SK-N-SH (cell line): ENCODE measurements at regions not wholly inside any gene's neighbourhood (a gene's known extent, or its start where the extent isn't known, plus 50 kb on each side); places are given as distances from the start of the nearest gene placed in this dataset.

Source experiments
- CTCF ChIA-PET: fragments of 300-600, 350-600 bp; formaldehyde crosslinking; extraction: SDS; loops from one replicate; lab custom pipeline; 2021; lab: Yijun Ruan, JAX
- POLR2A ChIA-PET: fragments of 350-600 bp; sonication (Branson Sonifier 250); formaldehyde crosslinking; extraction: SDS; loops from one replicate; lab custom pipeline; 2020; ENCODE audit warnings: antibody characterized with exemption, inconsistent platforms; lab: Yijun Ruan, JAX
- DNase-seq: peaks from one replicate; pipeline ENCODE4 v3.0.0; 2012
- H2AFZ ChIP-seq: fragments of 200-600 bp; sonication (generic); 2 replicates; pipeline ENCODE4 v1.8.1; 2016; ENCODE audit warnings: antibody characterized with exemption, mild to moderate bottlenecking, low read depth
- H3F3A ChIP-seq: fragments of 200-600 bp; sonication (generic); replicated peaks from 2 replicates; pipeline ENCODE3; 2016; ENCODE audit warnings: antibody characterized with exemption, mild to moderate bottlenecking; ENCODE audit not compliant: insufficient read depth
- H3K27ac ChIP-seq, 2 experiments: fragments of 200-500 bp in 1 of 2; fragments of 200-600 bp in 1 of 2; sonication (Bioruptor generic) in 1 of 2; sonication (generic), shearing (Covaris generic) in 1 of 2; 2 replicates each; pipeline versions ENCODE4 v1.5.1 to v1.6.1; 2014 to 2016; ENCODE audit warnings: low read depth in 2 of 2, inconsistent platforms in 1 of 2, low read length in 1 of 2, mild to moderate bottlenecking in 1 of 2, mixed read lengths in 1 of 2
- H3K27me3 ChIP-seq: fragments of 200-600 bp; sonication (generic), shearing (Covaris generic); 2 replicates; pipeline ENCODE4 v1.6.1; 2016; ENCODE audit warnings: mixed run types; ENCODE audit not compliant: insufficient read depth
- H3K36me3 ChIP-seq, 2 experiments: fragments of 200-500 bp in 1 of 2; fragments of 200-600 bp in 1 of 2; sonication (Bioruptor generic) in 1 of 2; sonication (generic) in 1 of 2; replicated peaks in 1 of 2; 2 replicates each; pipeline versions ENCODE3 to v1.5.1; 2014 to 2016; ENCODE audit warnings: low read length in 1 of 2, mild to moderate bottlenecking in 1 of 2; ENCODE audit not compliant: insufficient read depth in 2 of 2, control insufficient read depth in 1 of 2
- H3K4me1 ChIP-seq, 2 experiments: fragments of 200-500 bp in 1 of 2; fragments of 200-600 bp in 1 of 2; sonication (Bioruptor generic) in 1 of 2; sonication (generic), shearing (Covaris generic) in 1 of 2; 2 replicates each; pipeline versions ENCODE4 v1.5.1 to v1.6.1; 2014 to 2016; ENCODE audit warnings: low read depth in 1 of 2, low read length in 1 of 2, mixed run types in 1 of 2; ENCODE audit not compliant: insufficient read depth in 2 of 2, control insufficient read depth in 1 of 2
- H3K4me2 ChIP-seq: fragments of 200-600 bp; sonication (generic), shearing (Covaris generic); 2 replicates; pipeline ENCODE4 v1.6.1; 2017; ENCODE audit warnings: mixed run types
- H3K4me3 ChIP-seq, 2 experiments: fragments of 200-500 bp in 1 of 2; fragments of 200-600 bp in 1 of 2; sonication (Bioruptor generic) in 1 of 2; sonication (generic), shearing (Covaris generic) in 1 of 2; 2 replicates each; pipeline versions ENCODE4 v1.5.1 to v1.8.1; 2014 to 2016; ENCODE audit warnings: low read depth in 2 of 2, inconsistent platforms in 1 of 2, low read length in 1 of 2, mild to moderate bottlenecking in 1 of 2, mixed read lengths in 1 of 2, moderate library complexity in 1 of 2
- H3K79me2 ChIP-seq: fragments of 200-600 bp; sonication (generic); 2 replicates; pipeline ENCODE4 v1.8.1; 2017; ENCODE audit warnings: mild to moderate bottlenecking; ENCODE audit not compliant: insufficient read depth
- H3K9ac ChIP-seq: fragments of 200-600 bp; sonication (generic); 2 replicates; pipeline ENCODE4 v1.6.1; 2017; ENCODE audit warnings: mixed run types
- H3K9me2 ChIP-seq: fragments of 200-600 bp; sonication (generic); 2 replicates; pipeline ENCODE4 v1.6.1; 2017; ENCODE audit warnings: mixed run types
- H3K9me3 ChIP-seq: fragments of 200-600 bp; sonication (generic); 2 replicates; pipeline ENCODE4 v1.6.1; 2017; ENCODE audit warnings: mixed run types, mild to moderate bottlenecking, moderate library complexity
- H4K20me1 ChIP-seq: fragments of 200-600 bp; sonication (generic); 2 replicates; pipeline ENCODE4 v1.6.1; 2017; ENCODE audit warnings: mild to moderate bottlenecking, mixed run types; ENCODE audit not compliant: insufficient read depth
- CHD2 ChIP-seq: fragments of 150-350 bp; IDR thresholded peaks from 2 replicates; pipeline ENCODE4 v1.6.1; 2018; ENCODE audit warnings: low read length; ENCODE audit not compliant: partially characterized antibody
- ELF1 ChIP-seq: IDR thresholded peaks from 2 replicates; pipeline ENCODE4 v1.4.0; 2012
- EP300 ChIP-seq, 2 experiments: IDR thresholded peaks; 2 replicates each; pipeline versions ENCODE4 v1.4.0 to v1.6.1; 2012; ENCODE audit warnings: borderline replicate concordance in 1 of 2, low read depth in 1 of 2, low read length in 1 of 2
- EZH2phosphoT487 ChIP-seq: fragments of 200-600 bp; sonication (generic); IDR thresholded peaks from 2 replicates; pipeline ENCODE4 v1.6.1; 2017; ENCODE audit warnings: low read depth, mixed run types, mild to moderate bottlenecking, antibody characterized with exemption, moderate library complexity, borderline replicate concordance
- FOXM1 ChIP-seq: IDR thresholded peaks from 2 replicates; pipeline ENCODE4 v1.4.0; 2012; ENCODE audit warnings: low read depth, mild to moderate bottlenecking
- GABPA ChIP-seq: IDR thresholded peaks from 2 replicates; pipeline ENCODE4 v1.4.0; 2012; ENCODE audit warnings: low read depth, mild to moderate bottlenecking
- GATA2 ChIP-seq: sonication (generic); formaldehyde crosslinking; IDR thresholded peaks from 2 replicates; pipeline ENCODE4 v1.5.0; 2020; ENCODE audit warnings: mild to moderate bottlenecking, missing genetic modification reagents
- JUND ChIP-seq: IDR thresholded peaks from 2 replicates; pipeline ENCODE4 v1.4.0; 2012
- MEF2A ChIP-seq: IDR thresholded peaks from 2 replicates; pipeline ENCODE4 v1.4.0; 2012; ENCODE audit warnings: low read depth, borderline replicate concordance
- MXI1 ChIP-seq: IDR thresholded peaks from 2 replicates; pipeline ENCODE4 v1.6.1; 2012; ENCODE audit warnings: mild to moderate bottlenecking, low read depth, low read length, improper control_type of control experiment
- RAD21 ChIP-seq: IDR thresholded peaks from 2 replicates; pipeline ENCODE4 v1.6.1; 2012; ENCODE audit warnings: mild to moderate bottlenecking, low read length
- REST ChIP-seq: IDR thresholded peaks from 2 replicates; pipeline ENCODE4 v1.6.1; 2012; ENCODE audit warnings: mild to moderate bottlenecking, low read depth, low read length, moderate library complexity
- RFX5 ChIP-seq: IDR thresholded peaks from 2 replicates; pipeline ENCODE4 v1.6.1; 2012; ENCODE audit warnings: mild to moderate bottlenecking, improper control_type of control experiment, low read length
- RXRA ChIP-seq: IDR thresholded peaks from 2 replicates; pipeline ENCODE4 v1.4.0; 2012; ENCODE audit warnings: low read depth, mild to moderate bottlenecking, borderline replicate concordance
- SIN3A ChIP-seq: IDR thresholded peaks from 2 replicates; pipeline ENCODE4 v1.6.1; 2012; ENCODE audit warnings: low read depth, mild to moderate bottlenecking, low read length, moderate library complexity, borderline replicate concordance
- USF2 ChIP-seq: fragments of 150-350 bp; IDR thresholded peaks from 2 replicates; pipeline ENCODE4 v1.6.1; 2017; ENCODE audit warnings: antibody characterized with exemption, low read length, low read depth, borderline replicate concordance
- ZBTB33 ChIP-seq: IDR thresholded peaks from 2 replicates; pipeline ENCODE4 v1.4.0; 2012; ENCODE audit warnings: low read depth, borderline replicate concordance
- WGBS: methylation state at CpG from one replicate; pipeline ENCODE4 v1.1.6; 2017; ENCODE audit warnings: low lambda C conversion rate; 5-methylcytosine and 5-hydroxymethylcytosine counted together
- TF ChIP-seq, protein P1 (sequence below): IDR thresholded peaks from 2 replicates; pipeline ENCODE4; 2012

DNA sequence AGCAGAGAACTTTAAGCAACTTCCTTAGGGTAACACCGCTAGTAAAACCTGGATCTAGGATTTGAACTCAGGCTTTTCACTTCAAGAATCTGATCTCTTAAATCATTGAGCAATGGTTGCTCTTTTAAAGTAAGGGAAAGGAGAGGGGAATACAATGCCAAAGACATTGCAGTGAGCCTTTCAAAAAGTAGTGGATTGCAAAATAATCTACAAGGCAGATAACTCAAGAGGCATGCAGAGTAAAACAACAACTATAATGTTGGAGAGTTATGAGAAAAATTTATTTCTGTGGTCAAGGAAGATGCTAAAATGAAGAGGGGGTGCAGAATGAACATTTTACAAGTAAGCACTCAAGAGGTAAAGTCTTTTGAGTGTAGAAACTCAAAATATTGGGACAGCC is 432.6 kb downstream of the C12orf50 start:
- Histone ChIP-seq H3F3A (no peaks in the 10 kb centered on the region), H3K4me1 (no peaks in the 10 kb centered on the region; a peak in 2 of 4 replicates), H3K4me3 (no peak overlapping the region), H3K79me2 (no peaks in the 10 kb centered on the region), H4K20me1 (no peaks in the 10 kb centered on the region), H3K27ac (no peak overlapping the region), H3K27me3 (no peaks in the 10 kb centered on the region), H3K9ac (no peak overlapping the region), H3K9me2 (no peaks in the 10 kb centered on the region), H3K9me3 (no peaks in the 10 kb centered on the region), H2AFZ (no peak overlapping the region), H3K36me3 (no peaks in the 10 kb centered on the region), H3K4me2 (no peak overlapping the region)
- ChIA-PET CTCF (no interaction called here), POLR2A (no interaction called here)
- no peak for DNase-seq
- no peak for TF ChIP-seq MXI1
- TF ChIP-seq FOXM1 = no peak
- no peak for TF ChIP-seq GATA2 (CRISPR knock-in tag)
- TF ChIP-seq MEF2A = no peak
- TF ChIP-seq EZH2phosphoT487 = no peak
- no peak for TF ChIP-seq JUND
- no peak for TF ChIP-seq RFX5
- TF ChIP-seq USF2 = no peak
- TF ChIP-seq RAD21 = no peak
- TF ChIP-seq GABPA = no peak
- no peak for TF ChIP-seq ZBTB33
- TF ChIP-seq, protein P1, sequence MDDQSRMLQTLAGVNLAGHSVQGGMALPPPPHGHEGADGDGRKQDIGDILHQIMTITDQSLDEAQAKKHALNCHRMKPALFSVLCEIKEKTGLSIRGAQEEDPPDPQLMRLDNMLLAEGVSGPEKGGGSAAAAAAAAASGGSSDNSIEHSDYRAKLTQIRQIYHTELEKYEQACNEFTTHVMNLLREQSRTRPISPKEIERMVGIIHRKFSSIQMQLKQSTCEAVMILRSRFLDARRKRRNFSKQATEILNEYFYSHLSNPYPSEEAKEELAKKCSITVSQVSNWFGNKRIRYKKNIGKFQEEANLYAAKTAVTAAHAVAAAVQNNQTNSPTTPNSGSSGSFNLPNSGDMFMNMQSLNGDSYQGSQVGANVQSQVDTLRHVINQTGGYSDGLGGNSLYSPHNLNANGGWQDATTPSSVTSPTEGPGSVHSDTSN = no peak
- WGBS = 94% methylated on average over 1 of the region's 1 CpG

DNA sequence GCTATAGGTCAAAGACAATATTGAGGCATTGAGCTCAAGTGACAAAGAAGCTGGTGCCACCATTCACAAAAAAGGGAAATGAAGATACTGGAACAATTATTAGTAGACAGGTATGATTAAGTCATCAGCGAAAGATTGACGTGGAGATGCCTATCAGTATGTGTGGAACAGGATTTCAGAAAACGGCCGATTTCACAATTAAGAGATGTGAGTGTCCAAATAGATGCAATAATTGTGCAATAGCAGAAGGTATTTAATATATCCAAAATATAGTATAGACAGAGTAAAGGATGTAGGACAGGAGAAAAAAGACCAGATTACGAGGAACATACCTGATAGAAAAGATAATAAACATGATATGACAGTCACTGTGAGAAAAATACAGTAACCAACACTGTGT is 433.1 kb downstream of the C12orf50 start:
- no peak overlapping the region for H3K27ac ChIP-seq
- H3K79me2 ChIP-seq = no peaks in the 10 kb centered on the region
- no peaks in the 10 kb centered on the region for H3K9me2 ChIP-seq
- no peaks in the 10 kb centered on the region for H3F3A ChIP-seq
- ChIA-PET CTCF (no interaction called here), POLR2A (no interaction called here)
- no peaks in the 10 kb centered on the region for H3K36me3 ChIP-seq
- no peak overlapping the region for H3K4me2 ChIP-seq
- no peak overlapping the region for H3K9ac ChIP-seq
- H3K9me3 ChIP-seq = no peaks in the 10 kb centered on the region
- no peaks in the 10 kb centered on the region for H4K20me1 ChIP-seq
- no peak overlapping the region for H3K4me3 ChIP-seq
- H3K4me1 ChIP-seq = no peaks in the 10 kb centered on the region; a peak in 2 of 4 replicates
- no peaks in the 10 kb centered on the region for H3K27me3 ChIP-seq
- WGBS = 92% methylated on average over 5 of the region's 5 CpGs
- no peak for DNase-seq
- no peak overlapping the region for H2AFZ ChIP-seq
- no peak for TF ChIP-seq GABPA
- no peak for TF ChIP-seq CHD2
- TF ChIP-seq ZBTB33 = no peak
- TF ChIP-seq USF2 = no peak
- TF ChIP-seq REST = no peak
- no peak for TF ChIP-seq EP300 (IDR thresholded peaks at IDR 0.05; ENCODE audit: borderline replicate concordance in 1 of 2, low read depth in 1 of 2, low read length in 1 of 2)
- no peak for TF ChIP-seq SIN3A
- TF ChIP-seq ELF1 = no peak
- TF ChIP-seq RXRA = no peak
